ENCODE measurements at regions not wholly inside any gene's neighbourhood (a gene's known extent, or its start where the extent isn't known, plus 50 kb on each side); places are given as distances from the start of the nearest gene placed in this dataset.

GRCh38 chr2:226079671-226080181 lies 680.2 kb downstream of the NYAP2 start:
- Histone ChIP-seq H3K9ac (ENCODE audit: low read depth in 2 of 2, low read length in 2 of 2) (no peak overlapping the region), H3K36me3 (no peaks in the 10 kb centered on the region), H3K27me3 (no peaks in the 10 kb centered on the region), H3K4me1 (no peaks in the 10 kb centered on the region), H3K4me3 (no peak overlapping the region), H3K27ac (no peak overlapping the region), H3K9me3 (no peaks in the 10 kb centered on the region)
- TF ChIP-seq, protein P1, sequence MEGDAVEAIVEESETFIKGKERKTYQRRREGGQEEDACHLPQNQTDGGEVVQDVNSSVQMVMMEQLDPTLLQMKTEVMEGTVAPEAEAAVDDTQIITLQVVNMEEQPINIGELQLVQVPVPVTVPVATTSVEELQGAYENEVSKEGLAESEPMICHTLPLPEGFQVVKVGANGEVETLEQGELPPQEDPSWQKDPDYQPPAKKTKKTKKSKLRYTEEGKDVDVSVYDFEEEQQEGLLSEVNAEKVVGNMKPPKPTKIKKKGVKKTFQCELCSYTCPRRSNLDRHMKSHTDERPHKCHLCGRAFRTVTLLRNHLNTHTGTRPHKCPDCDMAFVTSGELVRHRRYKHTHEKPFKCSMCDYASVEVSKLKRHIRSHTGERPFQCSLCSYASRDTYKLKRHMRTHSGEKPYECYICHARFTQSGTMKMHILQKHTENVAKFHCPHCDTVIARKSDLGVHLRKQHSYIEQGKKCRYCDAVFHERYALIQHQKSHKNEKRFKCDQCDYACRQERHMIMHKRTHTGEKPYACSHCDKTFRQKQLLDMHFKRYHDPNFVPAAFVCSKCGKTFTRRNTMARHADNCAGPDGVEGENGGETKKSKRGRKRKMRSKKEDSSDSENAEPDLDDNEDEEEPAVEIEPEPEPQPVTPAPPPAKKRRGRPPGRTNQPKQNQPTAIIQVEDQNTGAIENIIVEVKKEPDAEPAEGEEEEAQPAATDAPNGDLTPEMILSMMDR (IDR thresholded peaks at IDR 0.05) = no peak
- intact Hi-C loops (cut with DNase I) = no loop called here
- DNase-seq = no peak

GRCh38 chr2:226079196-226079595 lies 679.7 kb downstream of the NYAP2 start:
- H3K4me3 ChIP-seq = no peak overlapping the region
- no peak overlapping the region for H3K9ac ChIP-seq (ENCODE audit: low read depth in 2 of 2, low read length in 2 of 2)
- no peaks in the 10 kb centered on the region for H3K9me3 ChIP-seq
- TF ChIP-seq, protein P1 (IDR thresholded peaks at IDR 0.05) = no peak
- DNase-seq = no peak
- no peaks in the 10 kb centered on the region for H3K27me3 ChIP-seq
- intact Hi-C loops (cut with DNase I) = no loop called here
- H3K36me3 ChIP-seq = no peaks in the 10 kb centered on the region
- no peaks in the 10 kb centered on the region for H3K4me1 ChIP-seq
- no peak overlapping the region for H3K27ac ChIP-seq

- TF ChIP-seq, protein P1 (IDR thresholded peaks at IDR 0.05) = no peak
- no peak for DNase-seq
- intact Hi-C loops (cut with DNase I) = no loop called here
These were observed 679.2 kb downstream of the NYAP2 start for GRCh38 chr2:226078666-226079065.

DNA sequence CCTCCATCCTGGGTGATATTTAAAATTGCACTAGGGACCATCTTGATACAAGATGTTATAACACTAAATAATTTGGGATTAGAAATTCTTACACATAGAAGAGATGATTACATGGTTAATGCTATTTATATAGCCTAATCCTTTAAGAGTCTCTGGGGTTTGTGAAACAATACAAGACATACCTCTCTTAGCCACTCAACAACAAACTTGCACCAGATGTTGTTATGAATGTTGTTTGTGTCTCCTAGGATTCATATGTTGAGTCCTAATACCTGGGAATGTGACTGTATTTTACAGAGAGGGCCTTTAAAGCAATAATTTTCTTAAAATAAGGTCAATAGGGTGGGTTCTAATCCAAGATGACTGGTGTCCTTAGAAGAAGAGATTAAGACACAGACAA lies 678.3 kb downstream of the NYAP2 start:
- Histone ChIP-seq H3K4me3 (no peak overlapping the region), H3K9ac (ENCODE audit: low read depth in 2 of 2, low read length in 2 of 2) (no peak overlapping the region), H3K9me3 (no peaks in the 10 kb centered on the region), H3K27me3 (no peaks in the 10 kb centered on the region), H3K4me1 (no peaks in the 10 kb centered on the region), H3K27ac (no peak overlapping the region), H3K36me3 (no peaks in the 10 kb centered on the region)
- TF ChIP-seq, protein P1 (IDR thresholded peaks at IDR 0.05) = no peak
- intact Hi-C loops (cut with DNase I) = no loop called here
- DNase-seq = no peak

More at GRCh38 chr2:226078666-226079065, 679.2 kb downstream of the NYAP2 start:
- H3K9me3 ChIP-seq = no peaks in the 10 kb centered on the region
- no peaks in the 10 kb centered on the region for H3K27me3 ChIP-seq
- no peaks in the 10 kb centered on the region for H3K4me1 ChIP-seq
- H3K36me3 ChIP-seq = no peaks in the 10 kb centered on the region
- no peak overlapping the region for H3K27ac ChIP-seq
- H3K4me3 ChIP-seq = no peak overlapping the region
- no peak overlapping the region for H3K9ac ChIP-seq (ENCODE audit: low read depth in 2 of 2, low read length in 2 of 2)

DNA sequence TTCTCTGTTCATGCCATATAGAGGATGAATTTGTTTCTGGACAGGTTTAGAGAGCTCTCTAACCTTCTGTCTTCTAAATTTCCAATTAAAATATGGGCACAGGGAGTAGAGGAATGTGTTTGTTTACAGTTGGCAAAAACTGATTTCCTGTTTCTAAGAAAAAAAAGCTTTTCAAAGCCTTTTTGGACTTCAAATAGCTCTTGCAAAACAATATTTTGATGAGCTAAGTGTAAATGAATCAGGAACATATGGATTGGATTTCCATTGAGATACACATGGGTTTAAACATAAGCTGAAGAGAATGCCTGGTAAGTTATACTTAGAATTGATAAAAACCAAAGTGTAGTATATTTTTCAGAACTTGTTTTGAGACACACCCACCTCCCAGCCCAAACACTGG lies 677.5 kb downstream of the NYAP2 start:
- H3K9me3 ChIP-seq = no peaks in the 10 kb centered on the region
- no peak overlapping the region for H3K27ac ChIP-seq
- no peaks in the 10 kb centered on the region for H3K27me3 ChIP-seq
- TF ChIP-seq, protein P1 (IDR thresholded peaks at IDR 0.05) = no peak
- H3K36me3 ChIP-seq = no peaks in the 10 kb centered on the region
- no peak overlapping the region for H3K4me3 ChIP-seq
- intact Hi-C loops (cut with DNase I) = no loop called here
- DNase-seq = no peak
- no peak overlapping the region for H3K9ac ChIP-seq (ENCODE audit: low read depth in 2 of 2, low read length in 2 of 2)
- no peaks in the 10 kb centered on the region for H3K4me1 ChIP-seq
